GM21515 (cell line): ENCODE measurements at regions not wholly inside any gene's neighbourhood (a gene's known extent, or its start where the extent isn't known, plus 50 kb on each side); places are given as distances from the start of the nearest gene placed in this dataset.

ENCODE experiments used
- ATAC-seq: cut with Tn5 transposase; IDR thresholded peaks from one replicate; pipeline ENCODE4 v1.9.1; 2021; ENCODE audit not compliant: unreplicated experiment

DNA sequence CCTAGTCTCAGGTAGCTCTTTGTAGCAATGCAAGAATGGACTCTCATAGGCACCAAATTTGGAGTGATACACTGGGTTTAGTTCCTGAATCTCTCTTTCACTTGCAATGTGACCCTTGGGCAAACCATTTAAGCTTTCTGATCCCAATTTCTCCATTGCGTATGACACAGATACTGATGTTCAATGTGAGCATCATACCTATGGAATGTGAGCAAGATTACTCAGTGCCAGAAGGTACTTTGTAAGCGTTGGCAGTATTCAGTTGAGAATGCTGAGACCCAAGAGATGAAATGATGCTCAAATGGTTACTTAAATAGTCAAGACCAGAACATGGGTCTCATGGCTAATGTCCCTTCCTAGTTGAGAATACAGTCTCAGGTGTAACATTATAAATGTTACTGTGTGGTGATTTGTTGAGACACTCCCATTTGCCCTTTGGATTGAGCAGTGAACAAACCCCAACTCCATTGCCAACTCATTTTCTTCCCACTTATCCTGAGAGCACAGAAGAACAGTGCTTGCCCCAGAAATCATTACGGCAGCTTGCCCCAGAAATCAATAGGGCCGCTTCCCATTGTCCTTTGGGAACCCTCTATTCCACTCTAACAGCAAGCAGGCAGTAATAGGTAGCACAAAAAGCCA, 134.1 kb downstream of the SOX9 start:
- no peak for ATAC-seq

DNA sequence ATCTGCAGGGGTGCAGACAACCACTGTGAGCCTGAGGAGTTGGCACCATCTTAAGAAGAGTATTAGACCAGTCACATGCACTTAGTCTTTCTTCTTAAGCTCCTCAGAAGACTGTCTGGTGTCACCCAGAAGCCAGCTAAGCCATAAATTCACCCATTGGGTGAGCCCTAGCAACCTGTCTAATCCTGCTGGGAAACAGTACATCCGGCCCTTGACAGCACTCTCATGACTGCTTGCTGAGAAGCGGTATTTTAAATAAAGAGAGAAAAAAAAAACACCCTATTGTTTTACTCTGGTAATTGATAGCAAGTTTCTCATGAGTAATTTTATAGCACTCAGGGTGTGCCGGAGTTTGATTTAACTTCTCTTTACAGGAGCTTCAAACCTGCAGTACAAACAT, 134.7 kb downstream of the SOX9 start:
- ATAC-seq = no peak

DNA sequence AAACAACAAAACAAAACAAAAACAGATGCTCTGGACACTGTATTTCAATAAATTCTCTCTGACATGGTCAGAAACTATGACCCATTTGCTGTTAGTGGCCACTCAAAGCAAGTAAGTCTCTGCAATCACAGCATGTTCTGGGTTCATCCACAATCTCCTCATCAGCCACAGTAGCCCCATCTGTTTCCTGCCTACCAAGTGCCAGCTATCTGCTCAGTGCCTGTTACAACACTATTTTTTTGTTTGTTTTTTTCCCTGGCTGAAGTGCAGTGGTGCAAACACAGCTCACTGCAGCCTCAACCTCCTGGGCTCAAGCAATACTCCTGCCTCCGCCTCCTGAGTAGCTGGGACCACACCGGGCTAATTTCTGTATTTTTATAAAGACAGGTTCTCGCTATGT, 137.9 kb downstream of the SOX9 start:
- no peak for ATAC-seq

DNA sequence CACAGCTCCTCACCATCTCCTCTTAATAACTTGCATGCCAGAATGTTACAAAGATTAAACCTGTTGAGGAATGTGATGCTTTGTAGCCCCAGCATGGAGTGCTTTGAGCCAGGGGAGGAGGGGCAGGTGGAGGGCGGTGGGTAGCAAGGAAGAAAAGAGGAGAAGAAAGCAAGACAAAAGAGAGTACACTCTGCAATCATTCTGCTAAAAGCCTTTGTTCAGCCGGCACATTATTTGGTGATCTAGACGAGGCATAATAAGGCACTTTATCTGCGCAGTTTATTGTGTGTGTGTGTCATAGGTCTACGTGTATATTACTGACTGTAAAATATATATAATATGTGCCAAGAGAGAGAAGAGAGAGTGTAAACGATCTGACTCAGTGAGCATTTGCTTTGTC, 139.1 kb downstream of the SOX9 start:
- ATAC-seq = no peak

DNA sequence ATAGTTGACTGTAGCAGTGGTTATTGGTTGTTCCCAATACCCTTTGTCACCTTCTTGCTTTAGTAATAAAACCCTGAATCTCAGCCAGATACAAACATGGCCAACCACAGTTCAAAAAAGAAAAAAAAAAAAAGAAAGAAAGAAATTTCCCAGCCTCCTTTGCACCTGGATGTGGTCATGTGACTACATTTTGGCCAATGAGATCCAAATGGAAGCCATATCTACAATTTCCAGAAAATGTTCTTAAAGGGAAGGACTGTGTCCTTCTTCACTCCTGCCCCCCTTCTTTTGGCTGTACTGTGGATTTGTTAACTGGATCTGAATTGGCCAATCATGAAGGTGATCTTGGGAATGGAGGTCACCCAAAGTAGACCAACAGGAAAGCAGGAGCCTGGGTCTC, 141.9 kb downstream of the SOX9 start:
- ATAC-seq = no peak

DNA sequence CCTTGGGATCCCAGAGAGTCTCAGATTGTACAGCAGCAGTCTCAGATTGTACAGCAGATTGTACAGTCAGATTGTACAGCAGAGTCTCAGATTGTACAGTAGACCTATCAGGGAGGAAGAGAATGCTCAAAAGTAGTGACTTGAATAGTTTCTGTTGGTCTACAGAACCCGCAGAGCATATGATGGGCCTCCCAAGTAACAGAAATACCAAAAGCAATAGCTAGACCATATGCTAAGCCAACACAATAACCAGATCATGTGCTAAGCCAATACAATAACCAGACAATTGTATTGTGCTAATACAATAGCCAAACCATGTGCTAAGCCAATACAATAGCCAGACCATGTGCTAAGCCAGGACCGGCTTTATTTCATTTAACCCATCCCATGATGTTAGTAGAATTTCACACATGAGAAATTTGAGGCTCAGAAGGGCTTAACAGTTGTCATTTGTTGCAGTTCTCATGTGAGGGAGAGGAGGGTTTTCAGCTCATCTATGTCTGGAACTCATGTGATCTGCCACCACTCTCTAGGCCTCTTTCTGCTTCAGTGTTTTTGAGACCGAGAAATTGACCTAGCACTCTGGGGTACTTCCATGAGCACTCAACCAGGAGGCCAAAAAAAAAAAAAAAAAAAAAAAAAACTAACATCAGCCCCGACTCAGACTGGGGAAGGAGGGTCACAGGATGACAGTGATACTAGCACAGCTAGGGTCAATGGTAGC, 144.0 kb downstream of the SOX9 start:
- ATAC-seq = peak; percentile 66

DNA sequence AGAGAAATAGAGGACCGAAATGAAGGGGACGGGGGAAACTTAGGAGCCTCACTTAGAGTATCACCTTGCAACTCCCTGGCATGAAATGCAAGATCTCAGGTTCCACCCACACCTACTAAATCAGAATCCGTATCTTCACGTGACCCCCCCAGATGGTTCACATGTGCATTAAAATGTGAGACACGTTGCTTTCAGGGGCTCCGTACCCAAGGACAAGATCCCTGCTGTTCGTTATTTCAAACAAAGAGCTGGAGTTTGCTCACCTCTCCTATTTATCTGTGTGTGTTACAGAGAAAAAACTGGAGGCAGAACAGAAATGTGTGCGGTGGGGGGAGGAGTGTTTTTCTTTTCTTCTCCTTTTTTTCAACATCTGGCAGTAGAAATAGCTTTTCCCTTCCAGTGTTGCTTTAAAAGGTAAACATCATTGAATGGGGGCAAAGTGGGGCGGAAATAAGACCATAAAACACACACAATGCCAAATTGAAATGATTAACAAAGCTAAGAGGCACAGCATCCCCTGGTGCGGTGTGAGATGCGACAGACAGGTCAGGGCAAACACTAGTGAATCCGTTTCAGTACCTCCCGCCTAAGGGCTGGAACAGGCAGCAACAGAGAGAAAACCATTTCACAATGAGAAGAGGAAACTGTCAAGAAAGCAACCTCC, 145.4 kb downstream of the SOX9 start:
- no peak for ATAC-seq

DNA sequence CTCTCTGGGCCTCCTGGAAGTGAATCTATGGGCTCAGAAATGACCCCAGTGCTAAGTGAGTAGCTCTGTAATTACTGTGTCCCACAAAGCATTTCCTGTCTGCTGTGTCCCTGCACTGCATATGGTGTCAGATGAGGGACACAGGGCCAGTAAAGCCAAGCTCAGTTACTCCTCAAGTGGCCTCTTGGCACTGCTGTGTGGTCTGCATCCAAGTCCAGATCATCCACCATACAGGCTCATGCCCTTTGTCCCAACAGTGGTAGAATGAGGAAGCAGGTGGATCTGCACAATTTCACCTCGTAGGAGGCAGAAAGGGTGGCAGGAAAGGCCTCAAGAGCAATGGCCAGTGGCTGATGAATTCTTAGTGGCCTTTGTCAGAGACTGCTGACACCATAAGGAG, 146.8 kb downstream of the SOX9 start:
- ATAC-seq = no peak

DNA sequence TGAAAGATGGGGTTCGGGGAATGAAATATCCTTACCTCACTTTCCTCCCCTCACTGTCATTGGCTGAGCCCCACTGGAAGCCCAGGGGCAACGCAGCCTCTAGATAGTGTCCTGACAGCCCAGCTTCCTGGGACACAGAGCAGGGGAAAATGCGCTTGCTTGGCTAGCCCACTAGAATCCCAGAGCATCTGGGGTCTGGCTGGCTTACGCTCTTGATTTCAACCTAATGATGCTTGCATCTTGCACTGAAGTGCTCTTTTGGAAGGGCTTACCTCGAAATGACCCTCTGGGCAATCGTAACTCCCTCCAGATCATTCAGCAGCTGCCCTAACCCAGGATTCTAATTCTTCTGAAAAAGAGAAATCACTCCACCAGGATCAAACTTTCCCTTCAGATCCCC, 147.6 kb downstream of the SOX9 start:
- no peak for ATAC-seq

DNA sequence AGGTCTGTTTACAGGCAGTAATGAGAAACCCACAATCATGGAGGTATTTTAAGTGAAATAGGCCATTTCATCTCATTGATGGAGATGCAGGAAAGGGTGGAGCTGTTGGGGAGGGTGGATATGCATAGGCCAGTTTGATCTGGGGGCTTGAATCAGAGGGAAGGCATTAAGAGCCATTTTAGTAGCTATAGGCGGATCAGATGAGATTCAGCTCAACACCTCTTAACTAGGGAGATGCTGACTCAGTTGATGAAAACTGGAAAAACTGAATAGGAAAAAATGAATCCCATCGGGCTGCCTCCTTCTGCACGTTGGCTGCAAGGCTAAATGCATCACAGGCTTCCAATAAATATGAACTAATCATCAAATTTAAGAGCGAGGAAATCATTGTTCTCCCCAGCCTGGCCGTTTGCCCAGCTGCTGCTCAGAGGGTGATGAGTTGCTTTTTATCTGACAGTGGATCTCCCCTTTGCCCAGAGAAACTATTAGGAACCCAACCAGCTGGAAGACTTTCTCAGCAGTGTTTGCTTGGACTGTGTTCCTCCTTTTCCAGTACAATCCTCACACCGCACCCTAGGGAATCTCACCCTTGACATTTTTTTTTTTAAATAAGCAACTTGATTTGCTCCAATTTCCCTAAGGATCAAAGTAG, 149.6 kb downstream of the SOX9 start:
- ATAC-seq = no peak

DNA sequence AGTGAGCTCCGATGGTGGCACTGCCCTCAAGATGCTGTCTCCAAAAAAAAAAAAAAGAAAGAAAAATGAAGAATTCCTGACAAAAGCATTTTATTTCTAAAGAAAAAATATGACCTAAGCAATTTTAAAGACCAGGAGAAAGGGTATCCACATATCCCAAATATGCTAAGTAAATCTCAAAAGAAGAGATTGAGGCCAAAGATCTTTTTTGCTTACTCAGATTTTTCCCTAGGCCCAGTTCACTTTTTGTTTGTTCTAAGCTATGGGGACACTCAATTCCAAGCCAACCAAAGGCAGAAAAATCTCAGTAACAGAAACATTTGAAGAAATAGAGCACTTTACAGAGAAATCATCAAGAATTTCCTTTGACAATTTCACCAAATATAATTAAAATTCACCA, 150.8 kb downstream of the SOX9 start:
- ATAC-seq = no peak

DNA sequence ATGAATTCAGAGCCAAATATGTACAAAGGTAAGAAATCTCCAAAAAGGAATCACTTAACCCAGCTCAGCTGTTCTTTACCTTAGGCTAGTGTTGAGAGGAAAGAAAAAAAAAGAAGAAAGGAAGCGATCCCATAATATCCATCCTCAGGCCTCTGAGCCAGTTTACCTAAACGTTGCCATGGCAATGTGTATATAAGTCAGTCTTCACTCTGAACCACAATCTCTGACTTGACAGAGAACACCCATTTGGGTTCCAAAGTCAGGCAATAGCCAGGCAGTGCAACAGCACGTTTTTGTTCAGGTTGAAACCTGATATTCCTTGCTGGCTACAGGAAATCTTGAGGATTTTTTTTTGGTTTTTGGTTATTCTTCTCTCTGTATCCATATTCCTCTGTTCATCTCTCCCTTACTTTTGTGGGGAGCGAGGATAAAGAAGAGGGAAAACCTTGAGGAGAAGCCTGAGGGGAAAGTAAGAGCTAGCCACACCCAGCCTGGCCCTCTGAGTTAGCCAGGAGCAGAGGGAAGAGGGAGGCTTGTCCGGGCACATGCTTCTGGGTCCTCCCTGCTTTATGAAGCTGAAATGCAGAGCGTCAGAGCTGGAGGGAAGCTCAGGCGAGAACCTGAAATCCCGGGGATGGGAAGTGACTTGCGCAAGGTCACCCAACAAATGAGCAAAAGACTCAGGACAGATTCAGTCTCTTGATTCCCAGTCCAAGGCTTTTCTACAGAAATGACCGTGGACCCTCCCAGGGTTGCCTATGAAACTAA, 152.7 kb downstream of the SOX9 start:
- no peak for ATAC-seq

DNA sequence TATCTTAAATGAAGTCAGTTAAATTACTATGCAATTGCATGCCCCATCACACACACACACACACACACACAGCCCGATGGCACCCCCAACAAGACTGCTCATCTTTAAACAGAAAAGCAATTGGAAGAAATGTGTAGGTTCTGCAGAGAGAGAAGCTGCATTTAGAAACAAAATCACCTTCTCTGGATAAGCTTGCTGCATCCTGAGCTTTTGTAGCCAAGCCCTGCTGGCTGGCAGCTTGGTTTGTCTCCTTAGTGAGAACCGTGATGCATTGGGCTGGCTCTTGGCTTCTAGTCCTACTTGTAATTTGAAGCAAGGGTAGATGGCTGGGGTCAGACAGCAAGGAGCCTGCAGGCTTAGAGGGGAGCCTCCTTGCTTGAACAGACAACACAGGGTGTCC, 153.8 kb downstream of the SOX9 start:
- ATAC-seq = no peak

DNA sequence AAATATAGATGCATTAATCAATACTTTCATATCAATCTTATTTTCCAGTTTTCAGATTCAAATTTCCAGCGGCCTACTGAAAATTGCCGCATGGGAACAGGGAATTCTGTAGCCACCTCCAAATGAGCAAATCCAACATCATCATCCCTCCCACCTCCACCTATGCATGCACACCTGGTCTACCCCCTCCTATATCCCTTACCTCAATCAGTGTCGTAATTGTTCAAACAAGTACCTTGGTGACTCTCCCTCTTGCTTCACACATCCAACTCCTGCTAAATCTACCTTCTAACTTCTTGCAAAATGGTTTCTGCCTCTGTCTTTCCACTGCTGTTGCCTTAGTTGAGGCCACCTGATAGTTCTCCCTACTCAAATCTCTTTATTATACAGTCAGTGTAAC, 160.1 kb downstream of the SOX9 start:
- no peak for ATAC-seq

DNA sequence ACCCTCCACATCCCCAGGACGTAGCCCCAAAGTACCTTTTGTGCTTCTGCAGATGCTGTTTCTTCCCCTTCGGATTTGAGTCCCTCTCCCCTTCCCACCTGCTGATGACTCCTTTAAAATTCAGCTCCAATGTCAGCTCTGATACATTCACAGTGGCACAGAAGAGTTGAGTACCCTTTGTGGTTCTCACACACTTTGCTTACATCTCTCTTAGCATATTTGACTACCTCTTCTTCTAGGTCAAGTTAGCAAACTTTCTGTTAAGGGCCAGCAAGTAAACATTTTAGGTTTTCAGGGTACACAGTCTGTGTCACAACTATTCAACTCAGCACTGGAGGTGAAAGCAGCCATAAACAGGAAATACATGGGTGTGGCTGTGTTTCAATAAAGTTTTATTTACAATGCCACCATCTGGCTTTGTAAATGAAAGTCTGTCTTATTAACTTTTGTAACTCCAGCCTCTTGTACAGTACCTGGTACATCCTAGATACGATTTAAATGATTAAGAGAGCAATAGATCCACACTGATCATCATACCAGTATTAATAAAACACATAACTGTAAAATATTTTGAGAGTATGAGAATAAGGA, 161.7 kb downstream of the SOX9 start:
- ATAC-seq = no peak

DNA sequence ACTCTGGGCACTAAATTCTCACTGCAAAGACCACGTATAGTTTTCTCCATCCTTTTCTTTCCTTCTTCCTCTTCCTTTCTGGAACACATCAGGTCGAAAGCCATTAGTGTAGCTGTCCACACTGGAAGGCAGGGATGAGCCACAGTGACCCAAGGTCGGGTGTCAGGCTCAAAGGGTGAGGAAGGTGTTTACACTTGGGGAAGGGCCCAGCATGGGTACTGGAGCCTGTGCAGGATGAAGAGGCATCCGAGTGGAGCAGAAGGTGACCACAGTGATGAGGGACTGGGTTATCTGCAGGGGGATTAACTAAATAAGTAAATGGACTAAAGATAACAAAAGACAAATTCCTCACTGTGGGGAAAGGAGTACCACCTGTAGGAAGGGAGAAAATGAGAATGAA, 164.0 kb downstream of the SOX9 start:
- ATAC-seq = no peak

DNA sequence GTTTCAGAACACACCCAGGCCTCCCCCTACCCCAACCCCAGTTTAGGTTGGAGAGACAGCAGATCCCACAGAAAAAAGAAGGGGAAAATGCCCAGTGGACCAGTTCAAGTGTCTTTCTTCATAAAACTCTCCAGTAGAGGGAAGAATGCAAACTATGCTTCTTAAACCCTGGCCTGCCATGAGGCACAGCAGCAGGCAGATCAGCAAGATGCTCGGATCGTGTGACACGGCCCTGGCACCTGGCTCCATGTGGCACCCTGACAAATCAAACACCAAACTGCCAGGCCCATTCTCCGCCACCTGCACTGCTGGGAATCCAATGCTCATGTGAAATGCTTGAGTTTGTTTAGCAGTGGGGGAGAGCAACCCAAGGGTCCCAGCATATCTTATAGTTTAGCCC, 166.8 kb downstream of the SOX9 start:
- no peak for ATAC-seq

DNA sequence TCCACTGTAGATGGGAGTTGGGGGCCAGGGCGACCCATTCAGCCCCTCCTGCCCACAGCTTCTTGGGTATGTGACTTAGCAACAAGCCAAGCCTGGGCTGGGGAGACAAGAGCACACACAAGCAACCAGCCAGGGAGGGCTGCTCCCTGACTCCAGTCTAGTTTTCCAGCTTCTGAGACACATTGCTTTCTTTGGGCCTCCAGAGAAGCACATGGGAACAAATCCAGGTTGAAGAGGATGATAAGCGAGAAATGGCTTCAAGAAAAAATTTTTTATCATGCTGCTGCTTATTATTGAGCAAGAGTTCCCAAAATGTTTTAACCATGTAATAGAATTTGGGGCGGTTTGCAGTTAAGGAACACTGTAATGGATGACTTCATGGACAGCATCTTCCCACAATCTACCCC, 173.7 kb downstream of the SOX9 start:
- ATAC-seq = no peak

DNA sequence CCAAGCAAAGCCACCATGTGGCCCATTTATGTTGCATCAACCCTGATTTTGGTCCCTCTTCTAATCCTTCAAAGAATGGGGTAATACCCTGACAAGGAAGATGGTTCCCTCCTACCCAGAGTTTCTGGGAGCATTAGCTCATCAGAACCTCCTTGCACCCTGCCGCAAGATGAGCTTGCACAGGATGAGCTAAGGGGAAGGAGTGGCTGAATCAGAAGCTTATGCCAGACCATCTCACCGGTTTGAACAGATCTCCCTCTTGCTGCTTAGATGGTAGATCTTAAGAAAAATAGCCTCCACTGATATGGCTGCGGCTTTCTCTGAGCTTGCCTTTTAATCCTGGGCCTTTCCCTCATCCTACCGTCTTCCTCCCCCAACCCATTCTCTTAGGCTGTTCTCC, 175.1 kb downstream of the SOX9 start:
- ATAC-seq = no peak

DNA sequence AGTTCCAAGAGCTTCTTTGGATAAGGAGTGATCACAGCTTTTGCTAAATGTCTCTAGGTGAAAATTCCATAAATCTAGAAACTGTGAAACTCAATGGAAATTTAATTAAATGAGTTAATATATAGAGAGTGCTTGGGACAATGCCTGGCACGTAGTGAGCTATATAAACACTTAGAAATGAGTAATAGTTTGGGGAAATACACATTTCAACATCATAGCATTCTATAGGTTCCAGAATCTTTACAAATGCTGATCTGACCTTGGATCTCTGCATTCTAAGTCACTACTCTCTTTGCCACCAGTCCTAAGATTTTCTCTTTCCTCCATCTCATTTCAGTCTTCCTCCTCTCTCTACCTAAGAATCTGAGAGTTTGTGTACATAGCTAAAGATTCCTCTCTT, 175.6 kb downstream of the SOX9 start:
- no peak for ATAC-seq
